NCI-H510A treated with DMSO at 0.1 percent for 48 hours (cell line): ENCODE measurements at regions not wholly inside any gene's neighbourhood (a gene's known extent, or its start where the extent isn't known, plus 50 kb on each side); places are given as distances from the start of the nearest gene placed in this dataset.
A peak's percentile ranks its signal among the peaks of the same experiment; 100 is the strongest.
"Not testable (repeated sequence)": the region's sequence is repeated elsewhere in the genome, so short reads cannot be mapped to it uniquely, and the experiment has no call there.

ENCODE experiments used
- DNase-seq: peaks from one replicate; lab custom pipeline; 2025; lab: John Stamatoyannopoulos, UW

GRCh38 chr1:239107676-239108075, 278.7 kb upstream of the CHRM3 start:
- DNase-seq: no peak

DNA sequence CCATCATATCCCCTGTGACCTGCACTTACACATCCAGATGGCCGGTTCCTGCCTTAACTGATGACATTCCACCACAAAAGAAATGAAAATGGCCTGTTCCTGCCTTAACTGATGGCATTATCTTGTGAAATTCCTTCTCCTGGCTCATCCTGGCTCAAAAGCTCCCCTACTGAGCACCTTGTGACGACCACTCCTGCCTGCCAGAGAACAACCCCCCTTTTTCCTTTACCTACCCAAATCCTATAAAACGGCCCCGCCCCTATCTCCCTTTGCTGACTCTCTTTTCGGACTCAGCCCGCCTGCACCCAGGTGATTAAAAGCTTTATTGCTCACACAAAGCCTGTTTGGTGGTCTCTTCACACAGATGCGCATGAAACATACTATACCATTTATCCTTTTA, 279.7 kb upstream of the CHRM3 start:
- DNase-seq: not testable (repeated sequence)

DNA sequence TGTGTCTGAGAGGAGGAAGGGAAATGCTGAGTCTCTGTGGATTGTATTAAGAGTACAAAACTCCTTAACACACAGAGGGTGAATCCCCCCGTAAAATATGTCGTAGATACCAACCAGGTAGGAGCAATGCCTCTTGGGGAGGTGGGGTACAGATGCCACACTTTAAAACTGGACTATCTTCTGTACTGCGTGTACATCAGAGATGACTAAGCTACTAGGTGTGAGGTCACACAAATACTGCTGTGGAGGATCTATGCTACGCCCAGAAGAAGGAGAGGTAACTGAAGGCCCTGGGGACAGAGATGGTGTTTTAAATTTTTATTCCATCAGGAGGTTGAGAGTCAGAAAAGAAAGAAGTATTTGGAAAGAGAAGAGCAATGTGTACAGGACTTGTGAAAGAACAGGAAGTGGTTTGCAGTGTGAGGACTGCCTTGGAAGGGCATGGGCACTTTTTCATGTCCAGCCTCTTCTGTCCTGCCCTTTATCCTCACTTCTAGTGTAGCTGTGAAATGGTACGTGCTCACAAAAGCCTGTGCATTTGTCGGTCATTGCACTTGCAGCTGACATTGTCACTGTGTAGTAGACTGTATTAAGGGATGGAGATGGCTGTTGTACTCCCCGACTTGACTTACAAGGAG, 287.8 kb upstream of the CHRM3 start:
- no peak for DNase-seq

- no peak for DNase-seq
Measured at GRCh38 chr1:239091537-239091936, 294.8 kb upstream of the CHRM3 start.

DNA sequence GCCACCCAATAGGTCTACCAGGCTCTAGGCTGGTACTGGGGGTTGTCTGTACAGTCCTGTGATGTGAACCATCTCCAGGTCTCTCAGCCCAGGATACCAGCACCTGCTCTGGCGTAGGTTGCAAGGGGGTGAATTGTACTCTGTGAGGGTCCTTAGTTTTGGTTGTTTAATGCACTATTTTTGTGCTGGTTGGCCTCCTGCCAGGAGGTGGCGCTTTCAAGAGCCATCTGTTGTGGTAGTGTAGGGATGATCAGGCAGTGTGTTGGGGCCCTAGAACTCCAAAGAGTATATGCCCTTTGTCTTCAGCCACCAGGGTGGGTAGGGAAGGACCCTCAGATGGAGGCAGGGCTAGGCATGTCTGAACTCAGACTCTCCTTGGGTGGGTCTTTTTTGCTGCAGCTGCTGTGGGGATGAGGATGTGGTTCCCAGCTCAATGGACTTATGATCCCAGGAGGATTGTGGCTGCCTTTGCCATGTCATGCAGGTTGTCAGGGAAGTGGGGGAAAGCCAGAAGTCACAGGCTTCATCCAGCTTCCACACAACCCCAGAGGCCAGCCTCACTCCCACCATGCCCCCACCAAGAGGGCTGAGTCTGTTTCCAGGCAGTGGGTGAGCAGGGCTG, 301.8 kb upstream of the CHRM3 start:
- no peak for DNase-seq

GRCh38 chr1:239081947-239082346, 304.4 kb upstream of the CHRM3 start:
- DNase-seq: not testable (repeated sequence)

GRCh38 chr1:239067480-239067879, 318.9 kb upstream of the CHRM3 start:
- DNase-seq: no peak

DNA sequence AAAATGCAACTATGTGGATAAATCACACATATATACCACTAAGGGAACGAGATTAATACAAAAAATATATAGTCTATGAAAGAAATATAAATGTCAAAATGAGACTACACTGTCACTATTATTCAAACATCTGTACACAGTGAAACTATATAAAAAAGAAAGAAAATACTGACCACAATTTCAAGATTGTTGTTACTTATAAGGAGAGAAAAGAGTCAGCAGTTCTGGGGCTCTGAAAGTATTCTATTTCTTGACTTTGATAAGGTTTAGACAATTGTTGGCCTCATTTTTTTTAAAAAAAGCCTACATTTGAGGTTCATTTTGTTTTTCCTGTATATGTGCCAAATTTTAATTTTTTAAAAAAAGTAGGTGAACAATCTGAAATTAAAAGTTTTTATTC, 319.3 kb upstream of the CHRM3 start:
- no peak for DNase-seq

- no peak for DNase-seq
Measured at GRCh38 chr1:239061770-239062169, 324.6 kb upstream of the CHRM3 start.

GRCh38 chr1:239058190-239058589, 328.2 kb upstream of the CHRM3 start:
- no peak for DNase-seq

DNA sequence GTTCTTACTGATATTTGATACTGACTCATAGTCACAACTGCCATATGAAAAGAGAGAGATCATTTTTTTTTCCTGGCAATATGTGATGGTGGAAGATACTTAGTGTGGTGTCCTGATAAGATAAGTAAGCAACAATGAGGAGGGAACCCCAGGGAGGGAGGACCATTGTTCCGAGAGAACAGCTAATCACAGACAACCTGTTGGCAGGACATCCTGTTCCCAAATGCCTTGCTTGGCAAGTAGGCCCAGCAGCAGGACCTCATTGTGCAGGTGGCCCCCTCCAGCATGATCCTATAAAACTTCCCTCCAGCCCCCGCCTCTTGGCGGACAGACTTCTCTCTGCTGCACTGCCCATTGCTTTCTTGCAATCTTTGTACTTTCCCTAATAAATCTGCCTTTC, 329.4 kb upstream of the CHRM3 start:
- no peak for DNase-seq

- no peak for DNase-seq
Measured at GRCh38 chr1:239053279-239053678, 333.1 kb upstream of the CHRM3 start.

DNA sequence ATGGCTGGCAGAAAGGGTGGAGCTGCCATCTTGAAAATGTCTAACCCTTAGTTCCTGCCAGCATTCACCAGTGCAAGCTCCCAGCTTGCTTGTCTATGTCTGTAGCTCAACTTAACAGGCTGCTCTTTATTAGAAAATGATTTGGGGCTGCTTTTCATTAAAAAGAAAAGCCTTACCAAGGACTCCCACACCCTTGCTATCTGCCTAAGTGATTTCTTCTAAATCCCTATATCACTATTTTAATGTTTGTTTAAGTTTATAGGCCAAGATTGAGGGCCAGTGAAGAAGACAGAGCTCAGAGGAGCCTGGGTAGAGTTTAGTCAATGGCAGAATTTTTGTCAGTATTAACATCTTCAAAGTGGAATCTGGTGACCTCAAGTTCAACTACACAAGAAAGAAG, 336.8 kb upstream of the CHRM3 start:
- no peak for DNase-seq

GRCh38 chr1:239044829-239045228, 341.5 kb upstream of the CHRM3 start:
- no peak for DNase-seq

GRCh38 chr1:239040523-239040922, 345.8 kb upstream of the CHRM3 start:
- no peak for DNase-seq

GRCh38 chr1:239031310-239031709, 355.1 kb upstream of the CHRM3 start:
- no peak for DNase-seq

GRCh38 chr1:239025997-239026694, 360.2 kb upstream of the CHRM3 start:
- DNase-seq: no peak

DNA sequence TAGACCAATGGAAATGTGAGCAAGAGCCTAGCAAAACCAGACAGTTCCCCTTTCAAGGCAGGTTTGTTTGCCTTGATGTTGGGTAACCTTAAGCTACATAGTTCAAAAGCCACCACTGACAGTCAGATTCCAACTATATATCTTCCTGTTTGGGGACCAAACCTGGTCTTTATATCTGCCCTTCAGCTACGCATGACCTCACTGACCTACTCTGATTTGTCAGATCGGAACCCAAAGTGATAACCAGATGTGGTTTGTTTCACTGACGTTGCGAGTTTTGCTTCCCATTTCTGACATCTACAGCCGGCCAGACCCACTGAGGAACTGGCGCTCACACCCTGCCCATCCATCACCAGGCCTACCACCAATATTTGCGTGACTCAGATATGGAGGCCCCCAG, 361.1 kb upstream of the CHRM3 start:
- no peak for DNase-seq

- DNase-seq: peak; percentile 14
Measured at GRCh38 chr1:239023732-239024360, 362.5 kb upstream of the CHRM3 start.

DNA sequence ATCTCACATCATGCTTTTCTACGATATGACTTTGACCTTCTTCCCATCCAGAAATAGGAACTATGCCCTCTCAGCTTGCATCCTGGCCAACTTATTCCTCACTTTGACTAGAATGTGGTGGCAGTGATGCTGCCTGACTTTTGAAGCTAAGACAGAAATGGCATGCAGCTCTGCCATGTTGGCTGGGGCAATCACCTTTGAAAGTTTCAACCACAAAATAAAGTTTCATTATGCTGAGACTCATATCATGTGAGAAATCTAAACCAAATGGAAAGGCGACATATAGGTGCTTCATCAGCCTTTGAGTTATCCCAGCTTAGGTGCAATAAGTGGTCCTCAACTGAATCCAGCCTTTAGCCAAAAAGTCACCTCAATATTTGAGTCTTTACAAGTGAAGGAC, 370.0 kb upstream of the CHRM3 start:
- no peak for DNase-seq

DNA sequence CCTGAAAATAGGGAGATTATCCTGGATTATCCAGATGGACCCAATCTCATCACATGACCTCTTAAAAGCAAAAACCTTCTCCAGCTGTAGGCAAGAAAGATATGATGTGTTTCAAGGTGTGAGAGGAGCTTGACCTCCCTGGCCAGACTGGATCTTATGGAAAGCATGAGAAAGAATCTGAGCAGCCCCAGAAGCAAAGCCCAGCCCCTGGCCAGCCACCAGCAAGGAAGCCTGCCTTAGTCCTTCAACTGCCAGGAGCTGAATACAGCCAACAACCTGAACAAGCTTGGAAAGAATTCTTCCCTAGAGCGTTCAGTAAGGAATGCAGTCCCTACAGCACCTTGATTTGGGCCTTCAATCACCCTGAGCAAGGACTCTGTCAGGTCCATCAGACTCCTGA, 375.0 kb upstream of the CHRM3 start:
- no peak for DNase-seq

DNA sequence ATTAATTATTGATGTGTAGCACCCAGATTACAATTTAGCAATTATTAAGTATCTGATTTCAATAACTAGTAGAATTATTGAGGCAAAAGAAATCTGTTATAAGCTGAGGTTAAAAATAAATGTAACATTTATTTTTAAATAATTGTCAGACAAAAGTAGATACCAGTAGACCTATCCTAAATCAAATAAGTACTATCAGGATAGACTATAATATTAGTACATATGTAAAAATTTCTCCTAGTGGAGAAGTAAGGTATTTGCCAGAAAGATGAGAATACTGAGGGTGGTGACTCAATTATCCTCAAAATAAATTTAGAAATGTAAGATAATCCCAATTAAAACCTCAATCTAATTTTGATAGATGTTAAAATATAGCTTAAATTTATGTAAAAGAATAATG, 377.8 kb upstream of the CHRM3 start:
- no peak for DNase-seq

- DNase-seq: no peak
Measured at GRCh38 chr1:239006276-239006675, 380.1 kb upstream of the CHRM3 start.
